SW480 (cell line): ENCODE measurements at regions not wholly inside any gene's neighbourhood (a gene's known extent, or its start where the extent isn't known, plus 50 kb on each side); places are given as distances from the start of the nearest gene placed in this dataset.
"Not testable (repeated sequence)": the region's sequence is repeated elsewhere in the genome, so short reads cannot be mapped to it uniquely, and the experiment has no call there.

Source experiments
- DNase-seq: peaks from one replicate; pipeline ENCODE4 v3.0.0-alpha.2; 2016; ENCODE audit warnings: low spot score

DNA sequence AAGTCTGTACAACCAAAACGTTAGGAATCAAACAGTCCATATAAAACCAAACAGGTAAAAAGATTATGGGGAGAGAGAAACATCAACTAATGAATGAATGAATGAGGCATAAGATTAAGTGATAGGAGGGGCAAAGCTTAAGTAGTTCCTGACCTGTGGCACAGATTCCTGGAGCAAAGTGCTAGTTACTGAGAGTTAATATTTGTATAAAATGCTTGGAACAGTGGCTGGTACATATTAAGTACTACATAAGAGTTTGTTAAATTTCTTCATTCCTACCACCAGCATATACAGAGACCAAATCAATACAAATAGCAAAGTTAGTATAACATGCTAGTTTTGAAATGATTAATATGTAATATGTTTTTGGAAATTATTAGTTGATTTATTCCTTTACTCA lies 363.7 kb downstream of the ADAM29 start:
- no peak for DNase-seq

DNA sequence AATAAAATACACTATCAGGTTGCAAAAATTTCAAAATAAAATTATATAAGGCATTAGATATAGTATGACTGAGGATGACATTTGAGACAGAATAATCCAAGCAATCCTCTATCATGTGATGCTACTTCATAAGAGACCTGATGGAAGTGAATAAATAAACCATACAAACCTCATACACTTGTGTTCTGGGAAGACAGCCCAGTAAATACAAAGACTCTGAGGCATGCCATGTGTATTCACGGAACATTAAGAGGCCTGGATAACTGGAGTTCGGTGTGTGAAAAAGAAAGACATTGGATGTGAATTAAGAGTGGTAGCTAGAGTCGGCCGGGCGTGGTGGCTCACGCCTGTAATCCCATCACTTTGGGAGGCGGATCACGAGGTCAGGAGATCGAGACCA lies 364.2 kb downstream of the ADAM29 start:
- no peak for DNase-seq

DNA sequence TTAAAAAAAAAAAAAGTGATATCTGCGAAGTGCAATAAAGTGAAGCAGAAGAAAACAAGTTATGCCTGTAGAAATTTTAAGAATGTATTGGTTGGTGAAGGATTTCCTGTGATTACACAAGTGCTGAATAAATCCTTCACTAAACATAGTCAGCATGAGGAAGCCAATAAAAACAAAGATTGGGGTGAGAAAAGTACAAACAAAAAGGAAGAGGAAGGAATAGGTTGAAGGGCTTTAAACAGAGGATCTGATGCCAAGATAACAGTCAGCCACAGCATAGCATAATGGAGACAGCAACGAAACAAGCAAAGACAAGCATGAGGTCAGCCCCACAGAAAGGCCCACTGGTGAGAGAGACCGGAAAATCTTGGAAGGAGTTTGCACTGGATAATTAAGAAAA lies 372.2 kb downstream of the ADAM29 start:
- DNase-seq = no peak

DNA sequence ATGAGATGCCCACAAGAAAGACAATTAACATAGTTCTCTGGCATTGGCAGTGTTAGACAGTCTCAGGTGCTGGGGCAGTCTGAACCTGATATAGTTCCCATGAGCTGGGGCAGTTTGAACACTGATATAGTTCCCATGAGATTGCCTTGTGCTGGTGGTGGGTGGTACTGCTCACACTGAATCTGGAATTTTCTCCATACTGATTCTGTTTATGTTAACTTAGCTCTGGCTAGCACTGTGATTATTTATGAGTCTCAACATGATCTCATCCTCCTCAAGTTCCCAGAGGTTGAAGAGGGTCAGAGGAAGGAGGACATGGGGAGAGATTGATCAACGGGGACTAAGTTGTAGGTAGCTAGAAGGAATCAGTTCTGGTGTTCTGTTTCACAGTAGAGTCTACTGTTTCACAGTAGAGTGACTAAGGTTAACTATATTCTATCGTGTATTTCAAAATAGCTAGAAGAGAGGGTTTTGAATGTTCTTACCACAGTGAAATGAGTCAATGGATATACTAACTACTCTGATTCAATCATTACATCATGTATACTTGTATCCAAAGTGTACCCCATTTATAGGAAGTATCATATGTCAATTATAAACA lies 379.9 kb downstream of the ADAM29 start:
- DNase-seq = no peak

DNA sequence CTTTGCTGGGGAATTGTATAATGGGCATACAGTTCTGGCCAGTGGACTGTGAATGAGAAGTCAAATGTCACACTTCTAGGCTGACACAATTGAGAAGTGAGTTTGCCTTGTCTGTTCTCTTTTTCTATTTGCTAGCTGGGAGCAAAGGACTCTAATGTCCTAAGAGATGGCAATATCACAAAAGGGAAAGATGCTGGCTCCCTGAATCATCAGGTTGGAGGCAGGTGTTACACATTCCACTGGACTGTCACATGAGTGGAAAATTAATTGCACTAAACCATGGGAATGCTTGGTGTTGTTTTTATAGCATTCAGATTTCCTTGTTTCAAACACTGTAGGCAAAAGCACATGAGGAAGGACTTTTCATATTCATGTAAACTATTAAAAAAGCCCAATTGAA lies 388.3 kb downstream of the ADAM29 start:
- no peak for DNase-seq

DNA sequence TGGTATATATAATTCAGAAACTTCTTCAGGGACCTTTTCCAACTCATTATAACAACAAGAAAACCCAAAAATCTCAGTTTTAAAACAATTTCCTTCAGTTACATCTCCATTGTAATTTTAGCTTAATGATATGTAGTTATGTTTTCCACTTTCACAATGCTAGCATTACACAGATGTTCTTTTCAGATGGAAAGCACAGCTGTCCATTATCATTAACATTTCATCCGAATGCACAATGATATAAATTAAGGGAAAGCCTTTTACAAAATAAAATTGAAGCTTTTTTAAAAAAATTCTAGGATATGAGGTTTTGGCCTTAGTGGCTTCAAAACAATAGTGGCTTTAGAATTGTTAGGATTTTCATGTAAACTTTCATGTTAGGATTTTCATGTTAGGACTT lies 389.2 kb downstream of the ADAM29 start:
- DNase-seq = no peak

DNA sequence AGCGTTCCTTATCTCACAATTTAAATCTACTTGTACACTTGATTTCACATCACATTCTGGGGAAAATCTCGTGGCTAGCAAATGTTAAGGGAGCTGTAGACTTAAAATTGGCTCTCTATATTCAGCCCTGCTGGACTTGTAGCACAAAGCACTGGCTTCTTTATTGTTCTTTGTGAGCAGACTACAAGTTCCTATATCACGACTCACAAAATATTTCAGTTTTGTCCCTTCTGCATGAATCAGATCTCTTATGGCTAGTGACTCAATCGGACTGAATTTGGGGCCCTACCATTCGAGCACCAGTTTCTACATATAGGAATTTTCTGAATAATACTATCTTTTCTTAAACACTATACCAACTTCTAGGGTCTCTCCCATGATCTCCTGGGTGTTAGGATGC lies 390.1 kb downstream of the ADAM29 start:
- DNase-seq = no peak

DNA sequence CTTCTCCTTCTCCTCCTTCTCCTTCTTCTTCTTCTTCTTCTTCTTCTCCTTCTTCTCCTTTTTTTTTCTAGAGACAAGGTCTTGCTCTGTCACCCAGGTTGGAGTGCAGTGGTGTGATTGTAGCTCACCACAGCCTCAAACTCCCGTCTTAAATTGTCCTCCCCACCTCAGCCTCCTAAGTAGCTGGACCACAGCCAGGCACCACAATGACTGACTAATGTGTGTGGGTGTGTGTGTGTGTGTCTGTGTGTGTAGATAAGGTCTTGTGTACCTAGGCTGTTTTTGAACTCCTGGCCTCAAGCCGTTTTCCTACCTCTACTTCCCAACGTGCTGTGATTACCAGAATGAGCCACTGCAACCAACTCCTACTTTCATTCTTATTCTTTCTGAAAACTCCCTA lies 390.9 kb downstream of the ADAM29 start:
- DNase-seq = no peak

DNA sequence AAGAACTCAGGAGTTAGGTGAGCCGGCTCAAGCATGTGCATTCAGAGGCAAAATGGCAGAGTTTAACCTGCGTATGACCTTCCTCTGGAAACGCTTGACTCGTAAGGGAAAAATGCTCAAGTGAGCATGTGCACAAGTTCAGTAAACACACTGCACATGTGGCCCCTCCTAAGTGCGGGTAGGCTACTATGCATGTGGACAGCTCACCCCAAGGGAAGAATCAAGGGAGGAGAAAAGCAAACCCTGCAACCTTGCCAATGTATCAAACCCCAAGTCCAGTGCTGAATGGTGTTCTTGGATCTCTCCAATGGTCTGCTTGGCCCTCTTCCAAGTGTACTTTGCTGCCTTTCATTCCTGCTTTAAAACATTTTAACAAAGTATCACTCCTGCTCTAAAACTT lies 407.1 kb downstream of the ADAM29 start:
- no peak for DNase-seq

DNA sequence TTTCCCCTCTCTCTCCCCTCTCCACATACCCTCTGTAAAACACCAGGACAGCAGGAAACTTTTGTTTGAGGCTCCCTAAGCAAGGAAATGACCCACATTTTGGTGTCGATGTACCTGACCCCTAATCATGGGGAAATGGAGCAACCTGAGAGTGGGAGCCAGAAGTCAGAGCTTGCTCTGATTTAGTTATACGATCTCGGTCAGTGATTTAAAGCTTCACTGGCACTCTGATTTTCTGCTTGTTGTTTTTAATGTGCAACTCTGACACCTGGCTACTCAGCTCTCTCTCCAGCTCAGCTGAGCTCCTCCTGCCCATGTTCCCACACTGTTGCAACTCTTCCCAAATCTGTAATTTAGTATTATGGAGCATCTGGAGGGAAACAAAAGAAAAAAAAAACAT lies 408.6 kb downstream of the ADAM29 start:
- no peak for DNase-seq

DNA sequence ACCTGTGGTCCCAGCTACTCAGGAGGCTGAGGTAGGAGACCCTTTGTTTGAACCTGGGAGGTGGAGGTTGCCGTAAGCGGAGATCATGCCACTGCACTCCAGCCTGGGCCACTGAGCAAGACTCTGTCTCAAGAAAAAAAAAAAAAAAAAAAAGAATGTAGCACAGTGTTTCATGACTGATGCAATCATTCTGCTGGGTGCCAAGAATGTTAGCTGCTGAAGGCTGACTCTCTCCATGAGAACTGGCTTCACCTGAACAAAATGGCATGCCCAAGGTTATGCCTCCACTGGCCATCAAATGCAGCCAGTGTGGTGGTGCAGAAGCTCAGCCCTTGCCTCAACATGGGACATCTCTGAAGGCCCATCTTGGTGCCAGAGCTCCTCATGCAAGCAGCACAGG lies 412.1 kb downstream of the ADAM29 start:
- DNase-seq = no peak

DNA sequence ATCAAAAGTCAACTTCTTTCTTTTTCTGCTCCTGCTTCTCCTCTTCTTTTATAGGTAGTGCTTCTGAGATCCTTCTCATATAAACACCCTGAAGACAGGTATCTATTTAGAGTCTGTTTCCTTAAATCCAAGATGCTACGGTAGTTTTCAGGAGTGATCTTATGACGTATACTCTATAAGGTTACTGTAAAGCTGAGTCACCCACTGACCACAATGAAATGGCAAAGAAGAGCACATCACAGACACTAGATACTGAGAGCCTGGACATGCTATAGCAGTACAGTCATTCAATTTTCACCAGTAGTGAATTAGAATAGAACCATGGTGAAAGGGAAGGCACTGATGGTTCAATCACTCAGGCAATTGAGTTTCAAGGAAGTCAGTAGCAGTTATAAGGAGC lies 412.5 kb downstream of the ADAM29 start:
- DNase-seq = no peak

DNA sequence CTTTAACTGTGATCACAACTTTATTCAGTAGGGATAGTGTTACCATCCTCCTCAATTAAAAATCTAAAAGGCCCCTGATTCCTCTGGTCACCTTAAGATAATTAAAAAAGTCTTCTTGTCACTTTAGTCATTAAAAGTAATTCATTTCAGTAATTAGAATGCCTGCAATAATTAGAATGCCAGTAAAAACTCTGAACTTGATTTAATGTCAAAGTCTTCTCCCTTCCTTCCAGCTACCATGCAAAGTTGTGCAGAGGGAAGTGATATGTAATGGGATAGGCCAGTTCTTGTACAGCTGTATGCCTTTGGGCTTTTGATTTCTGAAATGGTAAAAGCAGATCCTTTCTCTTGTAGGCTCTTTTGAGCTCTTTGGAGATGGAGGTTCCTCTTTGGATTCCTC lies 417.2 kb downstream of the ADAM29 start:
- DNase-seq = no peak

DNA sequence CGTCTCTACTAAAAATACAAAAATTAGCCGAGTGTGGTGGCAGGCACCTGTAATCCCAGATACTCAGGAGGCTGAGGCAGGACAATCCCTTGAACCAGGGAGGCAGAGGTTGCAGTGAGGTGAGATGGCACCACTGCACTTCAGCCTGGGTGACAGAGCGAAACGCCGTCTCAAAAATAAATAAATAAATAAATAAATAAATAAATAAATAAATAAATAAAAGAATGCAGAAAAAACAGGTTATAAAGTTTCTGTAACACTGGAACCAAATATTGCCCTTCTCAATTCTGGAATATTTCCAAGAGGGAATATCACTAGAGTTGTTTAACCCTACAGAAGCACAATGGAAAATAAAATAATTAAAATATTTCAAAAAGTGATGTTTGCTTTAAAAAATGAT lies 418.4 kb downstream of the ADAM29 start:
- not testable (repeated sequence) for DNase-seq

DNA sequence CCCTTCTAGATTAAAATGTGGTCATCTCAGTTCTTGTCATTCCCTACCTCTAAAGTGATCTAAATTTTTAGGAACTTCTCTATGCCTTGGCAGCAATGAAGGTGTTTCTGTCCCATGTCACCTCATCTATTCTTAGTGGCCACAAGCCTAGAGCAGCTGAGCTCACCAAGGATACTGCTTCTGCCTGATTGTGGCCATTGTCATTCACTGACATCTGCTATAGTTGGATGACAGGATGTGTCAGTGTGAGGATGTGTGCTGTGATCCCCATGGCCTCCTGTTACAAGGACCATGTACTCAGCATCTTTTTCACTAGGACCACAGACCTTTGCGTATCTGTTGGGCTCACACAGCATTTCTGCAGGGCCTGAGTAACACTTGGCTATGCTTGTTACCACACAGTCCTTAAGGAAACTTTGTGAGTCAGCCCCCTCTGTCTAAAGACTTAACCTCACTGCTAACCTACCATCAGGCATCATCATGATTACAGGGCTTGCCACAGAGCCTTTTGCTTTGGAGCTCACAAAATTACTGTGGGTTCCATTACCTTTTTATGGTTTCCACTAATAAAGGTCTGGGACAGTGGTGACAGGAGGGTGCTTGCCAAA lies 421.0 kb downstream of the ADAM29 start:
- no peak for DNase-seq

DNA sequence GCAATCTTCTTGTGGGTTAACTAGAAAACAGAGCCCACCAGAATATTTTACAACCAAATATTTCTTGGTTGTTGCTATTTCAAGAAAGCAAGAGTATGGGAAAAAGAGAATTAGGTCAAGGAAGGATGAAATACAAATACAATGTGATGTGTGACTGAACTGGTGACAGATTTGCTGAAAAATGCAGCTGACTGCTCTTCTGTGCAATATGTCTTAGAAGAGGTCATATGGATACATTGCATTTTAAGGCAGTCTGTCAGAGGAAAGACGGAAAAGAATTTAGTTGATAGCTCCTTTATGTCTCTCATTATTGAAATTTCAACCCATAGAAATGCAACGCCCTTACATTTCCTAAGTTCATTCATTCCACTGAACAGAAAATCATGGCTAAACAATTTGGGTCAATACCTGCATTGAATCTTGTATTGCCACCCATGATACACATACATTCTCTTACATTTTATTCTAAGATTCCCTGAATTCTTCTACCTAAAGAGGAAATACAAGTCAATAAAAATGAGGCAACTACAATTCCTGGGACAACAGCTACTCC lies 423.1 kb downstream of the ADAM29 start:
- no peak for DNase-seq

DNA sequence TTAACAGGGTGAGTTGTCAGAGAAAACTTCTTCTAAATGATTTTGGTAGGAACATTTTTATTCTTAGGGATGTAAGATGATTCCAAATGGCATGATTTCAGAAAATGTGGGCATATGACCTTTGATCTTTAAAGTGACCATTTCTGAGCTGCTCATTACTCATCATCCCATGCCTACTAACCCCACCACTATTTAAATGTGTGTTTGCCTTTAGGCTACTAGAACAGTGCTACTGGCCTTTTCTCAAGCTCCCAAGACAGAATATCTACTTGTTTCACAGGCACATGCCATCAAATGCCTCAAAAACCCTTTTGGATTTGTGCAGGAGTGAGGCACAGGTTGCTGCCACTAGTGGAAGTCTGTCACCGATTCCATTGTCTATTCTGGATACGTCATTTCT lies 428.2 kb downstream of the ADAM29 start:
- no peak for DNase-seq

DNA sequence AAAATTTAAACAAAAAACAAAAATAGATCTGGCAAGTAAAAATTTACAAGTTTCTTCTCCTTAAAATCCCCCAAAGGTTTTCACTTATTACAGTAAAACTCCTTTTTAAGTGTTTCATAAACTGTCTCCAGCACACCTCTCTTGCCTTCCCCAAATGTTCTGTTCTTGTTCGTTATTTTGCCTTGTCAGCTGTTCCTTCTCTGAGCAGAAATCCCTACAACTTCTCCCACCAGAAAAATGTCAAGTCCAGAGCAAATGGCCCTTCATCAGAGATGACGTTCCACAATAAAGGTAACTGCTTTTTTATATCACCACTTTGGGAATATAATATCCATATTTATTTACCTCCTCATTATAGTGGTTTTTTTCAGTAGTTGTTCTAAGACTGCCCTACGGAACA lies 432.1 kb downstream of the ADAM29 start:
- DNase-seq = no peak

DNA sequence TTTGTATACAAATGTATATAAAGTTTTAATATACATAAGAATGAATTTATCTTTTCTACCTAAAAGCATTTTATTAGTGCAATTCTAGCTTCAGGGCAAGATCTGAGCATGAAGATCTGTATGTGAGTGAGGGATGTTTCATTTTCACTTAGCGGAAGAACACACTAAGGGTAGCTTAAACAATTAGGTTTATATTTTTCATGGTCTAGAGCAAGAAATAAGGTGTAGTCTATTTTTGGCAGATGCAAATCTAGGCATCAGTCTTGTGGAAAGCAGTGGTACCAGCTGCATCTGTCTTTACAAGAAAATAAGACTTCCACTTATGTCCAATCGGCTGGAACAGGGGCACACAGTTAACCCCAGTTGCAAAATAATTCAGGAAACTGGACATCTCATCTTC lies 433.3 kb downstream of the ADAM29 start:
- DNase-seq = no peak

DNA sequence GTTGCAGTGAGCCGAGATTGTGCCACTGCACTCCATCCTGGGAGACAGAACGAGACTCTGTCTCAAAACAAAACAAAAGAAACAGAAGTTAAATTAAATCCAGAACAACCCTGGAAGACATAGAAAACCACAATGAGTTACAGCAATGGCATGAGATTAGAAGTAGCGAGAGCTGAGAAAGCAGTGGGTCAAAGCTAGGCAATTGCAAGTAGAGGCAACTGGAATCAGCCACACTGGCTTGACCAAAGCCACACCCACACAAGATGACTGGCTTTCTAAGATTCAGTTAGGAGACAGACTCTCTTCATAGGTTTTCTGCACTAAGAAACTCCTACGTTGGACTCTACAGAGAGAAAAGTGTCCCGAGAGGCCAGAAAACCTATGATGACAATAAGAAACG lies 443.0 kb downstream of the GPM6A start:
- no peak for DNase-seq

DNA sequence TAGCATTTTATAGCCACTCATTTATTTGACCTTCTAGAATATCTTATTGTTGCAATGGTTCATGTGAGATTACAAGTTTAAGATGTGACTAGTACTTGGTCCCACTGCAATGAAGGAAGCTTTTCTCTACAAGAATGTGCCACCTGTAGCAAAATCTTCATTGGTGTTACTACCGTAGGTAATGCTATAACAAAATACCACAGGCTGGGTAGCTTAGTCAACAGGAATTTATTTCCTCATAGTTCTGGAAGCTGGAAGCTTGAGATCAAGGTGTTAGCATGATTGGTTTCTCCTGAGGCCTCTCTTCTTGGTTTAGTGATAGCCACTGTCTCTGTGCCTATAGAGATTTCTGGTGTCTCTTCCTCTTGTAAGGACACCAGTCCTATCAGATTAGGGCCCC lies 441.0 kb downstream of the GPM6A start:
- DNase-seq = no peak

DNA sequence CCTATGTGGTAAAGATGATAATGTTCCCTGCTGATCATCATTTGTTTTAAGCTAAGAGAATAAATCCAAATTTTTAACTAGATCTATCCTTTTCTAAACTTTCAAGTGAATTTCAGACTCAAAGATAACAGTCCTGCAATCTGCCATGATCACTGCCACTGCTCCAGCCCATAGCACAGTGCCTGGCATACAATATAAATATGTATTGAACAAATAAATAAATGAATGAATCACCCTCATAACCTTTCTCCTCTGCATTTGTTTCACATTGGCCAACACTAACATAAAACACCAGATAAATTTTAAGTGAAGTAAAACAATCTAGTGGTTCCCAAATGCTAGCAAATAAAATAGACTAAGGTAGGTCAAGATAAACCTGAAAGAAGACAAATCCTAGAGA lies 439.0 kb downstream of the GPM6A start:
- DNase-seq = no peak

DNA sequence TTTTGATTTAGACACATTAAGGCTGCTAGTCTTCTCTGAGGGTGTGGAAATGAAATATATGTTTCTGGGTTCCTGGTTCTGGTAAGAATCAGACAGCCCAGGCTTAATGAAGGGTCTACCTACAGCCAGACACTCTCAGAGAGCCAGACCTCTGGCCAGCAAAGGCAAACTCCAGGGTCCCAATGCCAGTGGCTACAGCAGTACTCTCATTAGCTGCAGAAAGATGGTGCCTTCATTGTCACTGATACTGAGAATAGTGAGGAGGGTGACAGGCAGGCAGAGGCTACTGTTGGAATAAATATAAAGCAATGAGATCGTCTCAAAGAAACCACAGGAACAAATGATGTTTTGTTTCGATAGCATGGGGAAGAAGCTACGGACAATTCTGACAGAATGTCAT lies 437.6 kb downstream of the GPM6A start:
- no peak for DNase-seq

DNA sequence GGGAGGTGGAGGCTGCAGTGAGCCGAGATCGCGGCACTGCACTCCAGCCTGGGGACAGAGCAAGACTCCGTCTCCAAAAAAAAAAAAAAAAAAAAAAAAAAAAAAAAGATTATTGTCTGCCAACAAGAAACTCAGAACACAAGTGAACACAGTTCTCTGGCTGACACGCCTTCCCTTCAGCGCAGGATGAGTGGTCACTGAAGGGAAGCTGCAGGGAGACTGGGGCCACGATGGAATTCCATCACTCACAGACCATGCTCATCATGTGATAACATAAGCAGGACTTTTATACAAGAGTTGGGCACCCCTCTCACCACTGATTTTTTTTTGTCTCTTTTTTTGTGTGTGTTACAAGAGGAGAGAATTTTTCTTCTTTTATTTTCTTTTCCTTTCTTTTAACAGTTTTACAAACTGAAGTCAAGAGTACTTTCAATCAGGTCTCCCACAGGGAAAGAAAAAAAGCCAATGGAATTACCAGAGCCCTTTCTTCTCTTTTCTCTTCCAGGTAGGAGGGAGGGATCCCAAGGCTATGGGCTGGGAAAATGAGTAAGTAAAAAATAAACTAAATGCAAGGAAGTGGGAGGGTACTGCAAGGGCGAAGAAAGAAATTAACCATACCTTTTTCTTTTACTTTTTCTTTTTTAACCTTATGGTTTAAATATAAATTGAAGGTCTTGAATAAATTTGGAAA lies 435.6 kb downstream of the GPM6A start:
- no peak for DNase-seq
